Neural crest cell (in vitro differentiated cells): ENCODE measurements at regions not wholly inside any gene's neighbourhood (a gene's known extent, or its start where the extent isn't known, plus 50 kb on each side); places are given as distances from the start of the nearest gene placed in this dataset.

Experiments used
- DNase-seq: peaks from one replicate; pipeline ENCODE4 v3.0.0; 2021; ENCODE audit warnings: low read depth, mixed read lengths, low spot score
- H3K27ac Mint-ChIP-seq: one replicate; pipeline ENCODE4 v1.8.0; 2021; ENCODE audit warnings: mild to moderate bottlenecking, mixed read lengths; ENCODE audit not compliant: unreplicated experiment
- H3K27me3 Mint-ChIP-seq: 2 replicates; pipeline ENCODE4 v1.8.0; 2021; ENCODE audit warnings: low read depth, mild to moderate bottlenecking, mixed read lengths
- H3K36me3 Mint-ChIP-seq: 2 replicates; pipeline ENCODE4 v1.8.0; 2021; ENCODE audit warnings: low read depth, mild to moderate bottlenecking, mixed read lengths
- H3K4me1 Mint-ChIP-seq: 2 replicates; pipeline ENCODE4 v1.8.0; 2021; ENCODE audit warnings: mixed read lengths
- H3K4me3 Mint-ChIP-seq: one replicate; pipeline ENCODE4 v1.8.0; 2021; ENCODE audit warnings: mild to moderate bottlenecking, mixed read lengths
- H3K9me3 Mint-ChIP-seq: 2 replicates; pipeline ENCODE4 v1.8.0; 2021; ENCODE audit warnings: mixed read lengths
- TF ChIP-seq, protein P1 (sequence below): fragments of 200-600 bp; sonication (generic); conservative IDR thresholded peaks from 2 replicates; pipeline ENCODE4 v1.5.0; 2021; ENCODE audit warnings: antibody characterized with exemption, mild to moderate bottlenecking

DNA sequence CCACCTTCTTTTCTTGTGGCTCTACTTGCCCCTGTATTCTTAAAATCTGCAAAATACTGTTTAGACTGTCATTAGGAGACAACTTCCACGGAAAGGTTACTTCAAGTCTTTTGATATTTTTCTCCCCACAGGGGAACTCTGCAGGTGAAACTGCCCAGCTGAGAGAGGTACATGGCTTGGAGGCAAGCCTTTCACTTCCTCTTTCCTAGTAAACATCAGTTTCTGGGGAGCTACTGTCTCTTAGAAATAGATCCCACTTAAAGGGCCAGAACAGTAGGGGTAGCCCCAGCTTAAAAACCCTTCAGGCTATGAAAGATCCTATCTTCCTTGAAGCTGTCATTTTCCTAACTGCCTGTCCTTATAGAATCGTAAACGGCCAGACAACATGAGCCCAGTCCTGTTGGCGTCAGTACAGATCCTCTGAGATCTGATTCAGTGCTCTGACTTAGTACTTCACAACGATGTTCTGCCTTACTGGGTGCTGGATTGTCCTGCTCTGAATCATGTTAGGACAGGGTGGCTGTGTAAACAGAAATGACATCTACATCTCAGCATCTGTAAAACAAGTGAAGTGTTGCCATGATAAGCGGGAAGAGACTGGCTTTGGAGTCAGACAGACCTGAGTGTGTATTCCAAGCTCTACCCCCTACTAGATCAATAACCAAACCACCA is 102.1 kb downstream of the ITIH6 start:
- Mint-ChIP-seq H3K27ac (peak overlapping the region; percentile 52), H3K4me1 (no peaks in the 10 kb centered on the region), H3K9me3 (peaks cover 20% of the 10 kb centered on the region), H3K36me3 (peaks cover 3% of the 10 kb centered on the region), H3K4me3 (no peak overlapping the region), H3K27me3 (no peaks in the 10 kb centered on the region)
- TF ChIP-seq, protein P1, sequence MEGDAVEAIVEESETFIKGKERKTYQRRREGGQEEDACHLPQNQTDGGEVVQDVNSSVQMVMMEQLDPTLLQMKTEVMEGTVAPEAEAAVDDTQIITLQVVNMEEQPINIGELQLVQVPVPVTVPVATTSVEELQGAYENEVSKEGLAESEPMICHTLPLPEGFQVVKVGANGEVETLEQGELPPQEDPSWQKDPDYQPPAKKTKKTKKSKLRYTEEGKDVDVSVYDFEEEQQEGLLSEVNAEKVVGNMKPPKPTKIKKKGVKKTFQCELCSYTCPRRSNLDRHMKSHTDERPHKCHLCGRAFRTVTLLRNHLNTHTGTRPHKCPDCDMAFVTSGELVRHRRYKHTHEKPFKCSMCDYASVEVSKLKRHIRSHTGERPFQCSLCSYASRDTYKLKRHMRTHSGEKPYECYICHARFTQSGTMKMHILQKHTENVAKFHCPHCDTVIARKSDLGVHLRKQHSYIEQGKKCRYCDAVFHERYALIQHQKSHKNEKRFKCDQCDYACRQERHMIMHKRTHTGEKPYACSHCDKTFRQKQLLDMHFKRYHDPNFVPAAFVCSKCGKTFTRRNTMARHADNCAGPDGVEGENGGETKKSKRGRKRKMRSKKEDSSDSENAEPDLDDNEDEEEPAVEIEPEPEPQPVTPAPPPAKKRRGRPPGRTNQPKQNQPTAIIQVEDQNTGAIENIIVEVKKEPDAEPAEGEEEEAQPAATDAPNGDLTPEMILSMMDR: no peak
- DNase-seq: no peak
